Iris pigment epithelial cell (primary cell): ENCODE measurements at regions not wholly inside any gene's neighbourhood (a gene's known extent, or its start where the extent isn't known, plus 50 kb on each side); places are given as distances from the start of the nearest gene placed in this dataset.
"Not testable (repeated sequence)": the region's sequence is repeated elsewhere in the genome, so short reads cannot be mapped to it uniquely, and the experiment has no call there.

Source experiments
- DNase-seq: peaks from one replicate; pipeline ENCODE4 v3.0.0-alpha.2; 2011; ENCODE audit warnings: low read depth

- DNase-seq, result no peak
Observed at GRCh38 chr6:2376429-2377355, 131.3 kb upstream of the GMDS start.

GRCh38 chr6:2375443-2375842, 130.0 kb upstream of the GMDS start:
- no peak for DNase-seq

GRCh38 chr6:2369606-2370005, 124.2 kb upstream of the GMDS start:
- DNase-seq, result no peak

GRCh38 chr6:2363211-2363610, 117.8 kb upstream of the GMDS start:
- DNase-seq, result peak; percentile 2

GRCh38 chr6:2361195-2361594, 115.8 kb upstream of the GMDS start:
- DNase-seq, result no peak

GRCh38 chr6:2360716-2361115, 115.3 kb upstream of the GMDS start:
- no peak for DNase-seq

- no peak for DNase-seq
Observed at GRCh38 chr6:2360126-2360525, 114.7 kb upstream of the GMDS start.

GRCh38 chr6:2355150-2355549, 109.7 kb upstream of the GMDS start:
- no peak for DNase-seq

- no peak for DNase-seq
Observed at GRCh38 chr6:2354138-2354491, 108.7 kb upstream of the GMDS start.

GRCh38 chr6:2353412-2354137, 108.2 kb upstream of the GMDS start:
- DNase-seq, result peak; percentile 86

- DNase-seq, result peak; percentile 84
Observed at GRCh38 chr6:2351807-2352431, 106.5 kb upstream of the GMDS start.

GRCh38 chr6:2351090-2351489, 105.7 kb upstream of the GMDS start:
- DNase-seq, result no peak

GRCh38 chr6:2346078-2346477, 100.7 kb upstream of the GMDS start:
- DNase-seq, result no peak

GRCh38 chr6:2344319-2344905, 99.0 kb upstream of the GMDS start:
- DNase-seq, result no peak

- no peak for DNase-seq
Observed at GRCh38 chr6:2327591-2327990, 82.2 kb upstream of the GMDS start.

- DNase-seq, result no peak
Observed at GRCh38 chr6:2324166-2324953, 79.0 kb upstream of the GMDS start.

GRCh38 chr6:2317498-2317897, 72.1 kb upstream of the GMDS start:
- not testable (repeated sequence) for DNase-seq

- no peak for DNase-seq
Observed at GRCh38 chr6:2314641-2315040, 69.2 kb upstream of the GMDS start.

GRCh38 chr6:2310042-2310441, 64.6 kb upstream of the GMDS start:
- no peak for DNase-seq

- no peak for DNase-seq
Observed at GRCh38 chr6:2309122-2309521, 63.7 kb upstream of the GMDS start.

- no peak for DNase-seq
Observed at GRCh38 chr6:2307799-2308198, 62.4 kb upstream of the GMDS start.

- no peak for DNase-seq
Observed at GRCh38 chr6:2305951-2306350, 60.5 kb upstream of the GMDS start.
